ENCODE measurements at regions not wholly inside any gene's neighbourhood (a gene's known extent, or its start where the extent isn't known, plus 50 kb on each side); places are given as distances from the start of the nearest gene placed in this dataset.

- no peak for TF ChIP-seq CTCF (IDR thresholded peaks at IDR 0.05)
- TF ChIP-seq POLR2A (IDR thresholded peaks at IDR 0.05), result no peak
Observed at GRCh38 chr1:108072776-108073175, 107.8 kb upstream of the VAV3 start.

Measured in thyroid gland (tissue), 4 donors.